ENCODE measurements at regions not wholly inside any gene's neighbourhood (a gene's known extent, or its start where the extent isn't known, plus 50 kb on each side); places are given as distances from the start of the nearest gene placed in this dataset.

GRCh38 chr15:39275066-39275465, 305.8 kb upstream of the THBS1 start:
- Histone ChIP-seq H3K27ac (ENCODE audit: low read length) (no peak overlapping the region), H3K4me3 (ENCODE audit: low read length) (no peak overlapping the region), H3K27me3 (ENCODE audit: insufficient read depth, low read depth, low read length) (peaks cover 9% of the 10 kb centered on the region), H3K9me3 (ENCODE audit: low read length) (no peaks in the 10 kb centered on the region), H2AFZ (ENCODE audit: low read depth, low read length) (no peak overlapping the region), H3K36me3 (ENCODE audit: insufficient read depth, low read length) (no peaks in the 10 kb centered on the region), H3F3A (ENCODE audit: insufficient read depth, low read length, poor library complexity, severe bottlenecking) (no peaks in the 10 kb centered on the region), H3K79me2 (replicated peaks; ENCODE audit: insufficient read depth, low read length) (no peaks in the 10 kb centered on the region), H3K9me2 (ENCODE audit: insufficient read depth, low read length) (no peaks in the 10 kb centered on the region), H3K4me2 (ENCODE audit: low read length) (no peak overlapping the region), H3K9ac (ENCODE audit: low read length) (no peak overlapping the region), H4K20me1 (ENCODE audit: insufficient read depth) (no peaks in the 10 kb centered on the region)
- TF ChIP-seq TAF1 (IDR thresholded peaks at IDR 0.05; ENCODE audit: low read depth) (no peak), MXI1 (conservative IDR thresholded peaks at IDR 0.05; ENCODE audit: poor library complexity, severe bottlenecking) (no peak), EP300 (conservative IDR thresholded peaks at IDR 0.05; ENCODE audit: poor library complexity, severe bottlenecking) (no peak), SMC3 (conservative IDR thresholded peaks at IDR 0.05; ENCODE audit: poor library complexity) (no peak), CTCF (IDR thresholded peaks at IDR 0.05; ENCODE audit: poor library complexity, severe bottlenecking) (no peak), REST (IDR thresholded peaks at IDR 0.05; ENCODE audit: borderline replicate concordance) (no peak), EZH2 (IDR thresholded peaks at IDR 0.05; ENCODE audit: borderline replicate concordance, insufficient read depth, low read length, poor library complexity, severe bottlenecking) (no peak), RAD21 (conservative IDR thresholded peaks at IDR 0.05) (no peak)

GRCh38 chr15:39279311-39279710, 301.6 kb upstream of the THBS1 start:
- Histone ChIP-seq H4K20me1 (ENCODE audit: insufficient read depth) (no peaks in the 10 kb centered on the region), H3K4me2 (ENCODE audit: low read length) (no peak overlapping the region), H3F3A (ENCODE audit: insufficient read depth, low read length, poor library complexity, severe bottlenecking) (no peaks in the 10 kb centered on the region), H3K79me2 (replicated peaks; ENCODE audit: insufficient read depth, low read length) (no peaks in the 10 kb centered on the region), H3K9me2 (ENCODE audit: insufficient read depth, low read length) (no peaks in the 10 kb centered on the region), H3K9ac (ENCODE audit: low read length) (no peak overlapping the region), H3K27me3 (ENCODE audit: insufficient read depth, low read depth, low read length) (no peaks in the 10 kb centered on the region), H3K36me3 (ENCODE audit: insufficient read depth, low read length) (no peaks in the 10 kb centered on the region), H3K4me3 (ENCODE audit: low read length) (no peak overlapping the region), H2AFZ (ENCODE audit: low read depth, low read length) (no peak overlapping the region), H3K27ac (ENCODE audit: low read length) (no peak overlapping the region), H3K9me3 (ENCODE audit: low read length) (no peaks in the 10 kb centered on the region)
- no peak for TF ChIP-seq MXI1 (conservative IDR thresholded peaks at IDR 0.05; ENCODE audit: poor library complexity, severe bottlenecking)
- no peak for TF ChIP-seq REST (IDR thresholded peaks at IDR 0.05; ENCODE audit: borderline replicate concordance)
- TF ChIP-seq CTCF (IDR thresholded peaks at IDR 0.05; ENCODE audit: poor library complexity, severe bottlenecking), result no peak
- no peak for TF ChIP-seq POLR2AphosphoS5 (IDR thresholded peaks at IDR 0.05)
- no peak for TF ChIP-seq EP300 (conservative IDR thresholded peaks at IDR 0.05; ENCODE audit: poor library complexity, severe bottlenecking)
- TF ChIP-seq RAD21 (conservative IDR thresholded peaks at IDR 0.05), result no peak
- TF ChIP-seq EZH2 (IDR thresholded peaks at IDR 0.05; ENCODE audit: borderline replicate concordance, insufficient read depth, low read length, poor library complexity, severe bottlenecking), result no peak
